CD4-positive, CD25-positive, alpha-beta regulatory T cell (primary cell): ENCODE measurements at regions not wholly inside any gene's neighbourhood (a gene's known extent, or its start where the extent isn't known, plus 50 kb on each side); places are given as distances from the start of the nearest gene placed in this dataset.

Source experiments
- ATAC-seq, 2 donors: fragments of 150-1000 bp; cut with Tn5 transposase; one replicate each; pipeline ENCODE4 v1.10.0; 2021; ENCODE audit warnings: low read depth in 2 of 2, moderate number of reproducible peaks in 2 of 2, moderate library complexity in 1 of 2
- DNase-seq, 3 donors: peaks; one replicate each; pipeline versions ENCODE4 v3.0.0 to v3.0.0-alpha.2; 2012 to 2022; ENCODE audit warnings: mixed read lengths in 1 of 3
- H3K27ac ChIP-seq: one replicate; pipeline ENCODE4 v1.7.0; 2013; ENCODE audit warnings: mild to moderate bottlenecking, low read length; ENCODE audit not compliant: insufficient read depth, poor library complexity, severe bottlenecking
- H3K27me3 ChIP-seq: one replicate; pipeline ENCODE4 v1.7.0; 2013; ENCODE audit warnings: low read length; ENCODE audit not compliant: control insufficient read depth, insufficient read depth
- H3K36me3 ChIP-seq: one replicate; pipeline ENCODE4 v1.7.0; 2013; ENCODE audit warnings: mild to moderate bottlenecking, low read length, moderate library complexity; ENCODE audit not compliant: control insufficient read depth, insufficient read depth
- H3K4me1 ChIP-seq: 2 replicates; pipeline ENCODE4 v1.7.0; 2013; ENCODE audit warnings: mild to moderate bottlenecking, low read length; ENCODE audit not compliant: insufficient read depth, control insufficient read depth, poor library complexity, severe bottlenecking
- H3K4me3 ChIP-seq: one replicate; pipeline ENCODE4 v1.7.0; 2013; ENCODE audit warnings: low read depth, mild to moderate bottlenecking, low read length, moderate library complexity
- H3K9me3 ChIP-seq, 2 experiments: 1 replicate in 1 of 2; 2 replicates in 1 of 2; pipeline ENCODE4 v1.7.0; 2013; ENCODE audit warnings: low read length in 2 of 2, mild to moderate bottlenecking in 1 of 2, moderate library complexity in 1 of 2; ENCODE audit not compliant: control insufficient read depth in 2 of 2
- H3K27ac Mint-ChIP-seq, 3 donors: one replicate each; pipeline ENCODE4 v1.8.0; 2020 to 2022; ENCODE audit warnings: mild to moderate bottlenecking in 3 of 3, mixed read lengths in 3 of 3, moderate library complexity in 2 of 3
- H3K27me3 Mint-ChIP-seq: one replicate; pipeline ENCODE4 v1.8.0; 2022; ENCODE audit warnings: mild to moderate bottlenecking, mixed read lengths
- H3K36me3 Mint-ChIP-seq: one replicate; pipeline ENCODE4 v1.8.0; 2020; ENCODE audit warnings: mixed read lengths
- H3K4me1 Mint-ChIP-seq, 4 donors: one replicate each; pipeline ENCODE4 v1.8.0; 2020 to 2022; ENCODE audit warnings: mixed read lengths in 4 of 4, mild to moderate bottlenecking in 1 of 4
- H3K4me3 Mint-ChIP-seq, 4 donors: one replicate each; pipeline ENCODE4 v1.8.0; 2020 to 2022; ENCODE audit warnings: mild to moderate bottlenecking in 4 of 4, mixed read lengths in 4 of 4, moderate library complexity in 3 of 4
- H3K9me3 Mint-ChIP-seq, 7 donors: one replicate each; pipeline ENCODE4 v1.8.0; 2020 to 2022; ENCODE audit warnings: mixed read lengths in 7 of 7, mild to moderate bottlenecking in 3 of 7, moderate library complexity in 2 of 7

- Mint-ChIP-seq H3K9me3 (peaks cover 0 to 2% (median 0%) of the 10 kb centered on the region in 7 donors), H3K4me1 (no peaks in the 10 kb centered on the region), H3K27ac (no peak overlapping the region), H3K27me3 (no peaks in the 10 kb centered on the region), H3K4me3 (no peak overlapping the region), H3K36me3 (no peaks in the 10 kb centered on the region)
- Histone ChIP-seq H3K4me3 (no peak overlapping the region), H3K27me3 (no peaks in the 10 kb centered on the region), H3K36me3 (no peaks in the 10 kb centered on the region), H3K9me3 (no peaks in the 10 kb centered on the region), H3K27ac (no peak overlapping the region), H3K4me1 (no peaks in the 10 kb centered on the region)
- ATAC-seq (no peak), DNase-seq (no peak)
Measured at GRCh38 chr10:130723704-130724103, 587.5 kb downstream of the GLRX3 start.

DNA sequence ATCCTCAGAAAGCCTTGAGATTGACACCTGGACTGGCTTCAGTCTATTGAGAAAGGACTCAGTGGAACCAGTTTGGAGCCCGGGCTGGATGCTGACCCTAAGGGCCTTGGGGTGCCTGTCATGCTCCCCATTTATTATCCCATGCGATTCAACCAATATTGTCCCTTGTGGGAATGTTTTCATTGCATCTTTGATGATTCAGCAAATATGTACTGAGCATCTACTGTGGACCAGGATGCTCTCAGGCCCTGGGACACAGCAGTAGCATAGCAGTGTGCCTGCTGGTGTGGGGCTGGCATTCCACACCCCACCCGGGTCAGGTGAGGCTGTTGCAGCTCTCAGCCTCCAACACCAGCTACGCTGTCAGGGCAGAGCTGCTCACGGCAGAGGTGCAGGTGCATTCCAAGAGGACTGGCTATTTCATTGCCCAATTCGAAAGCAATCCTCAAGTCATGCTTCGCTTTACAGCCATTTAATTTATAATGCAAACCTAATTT lies 586.0 kb downstream of the TCERG1L start:
- Histone ChIP-seq H3K4me3 (no peak overlapping the region), H3K9me3 (no peaks in the 10 kb centered on the region), H3K4me1 (no peaks in the 10 kb centered on the region), H3K36me3 (no peaks in the 10 kb centered on the region), H3K27me3 (no peaks in the 10 kb centered on the region), H3K27ac (no peak overlapping the region)
- no peaks in the 10 kb centered on the region for H3K36me3 Mint-ChIP-seq
- H3K4me1 Mint-ChIP-seq, result no peaks in the 10 kb centered on the region
- H3K4me3 Mint-ChIP-seq, result no peak overlapping the region
- H3K27me3 Mint-ChIP-seq, result no peaks in the 10 kb centered on the region
- H3K9me3 Mint-ChIP-seq, result peaks cover 0 to 5% (median 0%) of the 10 kb centered on the region in 7 donors
- no peak for DNase-seq
- no peak overlapping the region for H3K27ac Mint-ChIP-seq
- no peak for ATAC-seq

DNA sequence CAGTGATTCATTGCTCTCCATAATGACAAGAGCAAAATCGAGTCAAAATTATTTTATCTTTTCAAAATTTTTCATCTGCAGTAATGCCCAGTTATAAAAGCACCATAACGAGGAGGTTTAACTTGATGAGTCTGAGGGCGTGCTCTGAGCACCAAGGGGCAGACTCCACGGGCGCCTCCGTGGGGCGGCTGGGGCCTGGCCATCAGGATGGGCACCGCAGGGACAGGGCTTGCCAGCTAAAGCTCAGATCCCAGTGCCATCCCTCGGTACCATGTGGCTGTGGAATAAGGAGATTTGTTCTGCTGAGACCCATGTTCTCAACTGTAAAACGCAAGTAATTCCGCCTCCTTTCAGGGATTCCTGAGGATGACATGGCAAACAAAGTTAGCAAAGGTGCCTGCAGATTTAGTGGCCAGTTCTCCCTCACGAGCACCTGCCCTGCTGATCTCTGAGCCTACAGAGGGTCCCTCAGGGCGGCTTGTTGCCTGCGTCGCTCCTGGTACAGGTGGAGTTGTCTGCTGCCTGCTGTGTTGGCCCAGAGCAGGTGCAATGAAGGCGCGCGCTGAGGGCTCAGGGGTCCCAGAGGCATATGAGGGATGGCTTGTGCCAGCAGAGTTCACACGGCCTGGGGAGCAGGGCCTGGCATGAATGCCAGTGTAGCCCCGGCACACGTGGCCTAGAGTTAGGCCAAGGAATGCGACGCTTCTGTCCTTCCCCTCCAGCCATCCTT lies 584.4 kb downstream of the TCERG1L start:
- no peaks in the 10 kb centered on the region for H3K36me3 Mint-ChIP-seq
- no peaks in the 10 kb centered on the region for H3K4me1 Mint-ChIP-seq
- Histone ChIP-seq H3K36me3 (no peaks in the 10 kb centered on the region), H3K9me3 (no peaks in the 10 kb centered on the region), H3K4me1 (no peaks in the 10 kb centered on the region), H3K27me3 (no peaks in the 10 kb centered on the region), H3K27ac (no peak overlapping the region), H3K4me3 (no peak overlapping the region)
- no peak overlapping the region for H3K27ac Mint-ChIP-seq
- H3K27me3 Mint-ChIP-seq, result no peaks in the 10 kb centered on the region
- H3K4me3 Mint-ChIP-seq, result no peak overlapping the region
- no peak for DNase-seq
- ATAC-seq, result no peak
- peaks cover 0 to 5% (median 0%) of the 10 kb centered on the region in 7 donors for H3K9me3 Mint-ChIP-seq

GRCh38 chr10:130727766-130728490 lies 583.6 kb downstream of the TCERG1L start:
- H3K27ac ChIP-seq, result no peak overlapping the region
- H3K27me3 Mint-ChIP-seq, result no peaks in the 10 kb centered on the region
- no peak overlapping the region for H3K4me3 ChIP-seq
- DNase-seq, result no peak
- no peaks in the 10 kb centered on the region for H3K36me3 ChIP-seq
- H3K27ac Mint-ChIP-seq, result no peak overlapping the region
- H3K4me1 ChIP-seq, result no peaks in the 10 kb centered on the region
- H3K4me3 Mint-ChIP-seq, result no peak overlapping the region
- no peaks in the 10 kb centered on the region for H3K36me3 Mint-ChIP-seq
- no peak for ATAC-seq
- H3K9me3 Mint-ChIP-seq, result peaks cover 0 to 5% (median 0%) of the 10 kb centered on the region in 7 donors
- H3K27me3 ChIP-seq, result no peaks in the 10 kb centered on the region
- no peaks in the 10 kb centered on the region for H3K4me1 Mint-ChIP-seq
- no peaks in the 10 kb centered on the region for H3K9me3 ChIP-seq

DNA sequence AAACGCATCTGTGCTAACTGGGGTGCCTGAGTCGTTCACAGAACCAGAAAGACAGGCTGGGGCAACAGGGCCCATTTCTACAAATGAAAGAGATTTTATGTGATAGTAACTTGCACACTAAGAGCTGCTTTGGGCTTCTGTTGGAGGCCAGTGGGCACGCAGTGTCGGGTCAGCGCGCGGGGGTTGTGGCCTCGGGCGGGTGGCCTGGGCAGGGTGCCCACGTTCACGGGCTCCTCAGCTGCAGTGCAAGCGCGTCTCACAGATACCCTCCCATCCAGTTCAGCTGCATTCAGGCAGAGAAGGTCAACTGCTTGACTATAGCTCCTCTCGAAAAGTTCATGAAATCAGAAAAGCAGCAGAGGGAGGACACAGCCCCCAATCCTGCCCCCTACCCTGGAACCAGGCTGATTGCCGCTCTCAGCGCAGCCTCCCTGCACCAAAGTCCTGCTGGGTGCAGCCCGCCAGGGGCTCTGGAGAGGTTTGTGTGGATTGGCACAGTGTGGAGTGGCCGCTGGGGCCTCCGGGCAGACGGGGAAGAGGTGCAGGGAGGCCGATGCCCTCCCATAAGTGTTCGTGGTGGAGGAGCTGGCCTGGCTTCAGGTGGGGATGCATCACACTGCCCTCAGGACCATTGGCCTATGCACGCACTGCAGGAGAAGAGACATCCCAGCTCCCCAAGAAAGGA lies 582.8 kb downstream of the TCERG1L start:
- Histone ChIP-seq H3K36me3 (no peaks in the 10 kb centered on the region), H3K4me1 (no peaks in the 10 kb centered on the region), H3K9me3 (no peaks in the 10 kb centered on the region), H3K27ac (no peak overlapping the region), H3K27me3 (no peaks in the 10 kb centered on the region), H3K4me3 (no peak overlapping the region)
- H3K27me3 Mint-ChIP-seq, result no peaks in the 10 kb centered on the region
- peaks cover 0 to 5% (median 0%) of the 10 kb centered on the region in 7 donors for H3K9me3 Mint-ChIP-seq
- no peaks in the 10 kb centered on the region for H3K36me3 Mint-ChIP-seq
- H3K4me1 Mint-ChIP-seq, result no peaks in the 10 kb centered on the region
- no peak overlapping the region for H3K4me3 Mint-ChIP-seq
- H3K27ac Mint-ChIP-seq, result no peak overlapping the region
- ATAC-seq, result no peak
- no peak for DNase-seq

GRCh38 chr10:130729876-130730275 lies 581.6 kb downstream of the TCERG1L start:
- Mint-ChIP-seq H3K36me3 (no peaks in the 10 kb centered on the region), H3K4me3 (no peak overlapping the region), H3K27me3 (no peaks in the 10 kb centered on the region), H3K27ac (no peak overlapping the region), H3K9me3 (peaks cover 0 to 9% (median 0%) of the 10 kb centered on the region in 7 donors), H3K4me1 (no peaks in the 10 kb centered on the region)
- Histone ChIP-seq H3K4me1 (no peaks in the 10 kb centered on the region), H3K4me3 (no peak overlapping the region), H3K27me3 (no peaks in the 10 kb centered on the region), H3K36me3 (no peaks in the 10 kb centered on the region), H3K9me3 (no peaks in the 10 kb centered on the region), H3K27ac (no peak overlapping the region)
- no peak for ATAC-seq
- no peak for DNase-seq

GRCh38 chr10:130737186-130737585 lies 574.3 kb downstream of the TCERG1L start:
- Histone ChIP-seq H3K4me3 (no peak overlapping the region), H3K27ac (no peak overlapping the region), H3K9me3 (no peaks in the 10 kb centered on the region), H3K27me3 (no peaks in the 10 kb centered on the region), H3K36me3 (no peaks in the 10 kb centered on the region), H3K4me1 (no peaks in the 10 kb centered on the region)
- H3K4me1 Mint-ChIP-seq, result no peaks in the 10 kb centered on the region
- no peak overlapping the region for H3K27ac Mint-ChIP-seq
- H3K4me3 Mint-ChIP-seq, result no peak overlapping the region
- H3K9me3 Mint-ChIP-seq, result peaks cover 0 to 4% (median 2%) of the 10 kb centered on the region in 7 donors
- no peak for ATAC-seq
- DNase-seq, result no peak
- H3K27me3 Mint-ChIP-seq, result no peaks in the 10 kb centered on the region
- no peaks in the 10 kb centered on the region for H3K36me3 Mint-ChIP-seq
